Liver (tissue), 8 donors: ENCODE measurements at regions not wholly inside any gene's neighbourhood (a gene's known extent, or its start where the extent isn't known, plus 50 kb on each side); places are given as distances from the start of the nearest gene placed in this dataset.

Experiments used
- DNase-seq: peaks from one replicate; pipeline ENCODE4 v3.0.0-alpha.2; 2017; ENCODE audit warnings: low spot score
- H3K27ac ChIP-seq, 2 donors: one replicate each; pipeline ENCODE4 v1.7.0; 2013; ENCODE audit warnings: inconsistent platforms in 2 of 2, low read length in 2 of 2, control low read depth in 1 of 2, low read depth in 1 of 2, mild to moderate bottlenecking in 1 of 2
- H3K27me3 ChIP-seq, 4 donors: one replicate each; pipeline versions ENCODE4 v1.6.1 to v1.7.0; 2013; ENCODE audit warnings: low read length in 3 of 4, inconsistent platforms in 1 of 4, mild to moderate bottlenecking in 1 of 4, moderate library complexity in 1 of 4; ENCODE audit not compliant: control insufficient read depth in 4 of 4, insufficient read depth in 4 of 4
- H3K36me3 ChIP-seq, 4 donors: one replicate each; pipeline versions ENCODE4 v1.6.1 to v1.7.0; 2013; ENCODE audit warnings: low read length in 3 of 4, mild to moderate bottlenecking in 3 of 4, low read depth in 1 of 4, moderate library complexity in 1 of 4; ENCODE audit not compliant: control insufficient read depth in 4 of 4, insufficient read depth in 3 of 4
- H3K4me1 ChIP-seq, 4 donors: one replicate each; pipeline versions ENCODE4 v1.6.1 to v1.7.0; 2013; ENCODE audit warnings: low read length in 3 of 4, mild to moderate bottlenecking in 3 of 4, moderate library complexity in 1 of 4; ENCODE audit not compliant: control insufficient read depth in 4 of 4, insufficient read depth in 4 of 4
- H3K4me3 ChIP-seq, 3 donors: one replicate each; pipeline versions ENCODE4 v1.6.1 to v1.7.0; 2013; ENCODE audit warnings: low read length in 3 of 3, control low read depth in 1 of 3, low read depth in 1 of 3, mild to moderate bottlenecking in 1 of 3
- H3K9ac ChIP-seq, 2 donors: one replicate each; pipeline ENCODE4 v1.7.0; 2013; ENCODE audit warnings: low read length in 2 of 2, mild to moderate bottlenecking in 2 of 2, moderate library complexity in 2 of 2, control low read depth in 1 of 2, low read depth in 1 of 2
- H3K9me3 ChIP-seq, 4 donors: one replicate each; pipeline versions ENCODE4 v1.6.1 to v1.7.0; 2013; ENCODE audit warnings: low read length in 3 of 4; ENCODE audit not compliant: control insufficient read depth in 4 of 4
- CTCF ChIP-seq: fragments of 150-350 bp; IDR thresholded peaks from 2 replicates; pipeline ENCODE4 v1.5.1; 2017; ENCODE audit warnings: improper control_type of control experiment, low read depth, low read length; ENCODE audit not compliant: missing input control
- EGR1 ChIP-seq, 2 donors: IDR thresholded peaks; 2 replicates each; pipeline ENCODE4 v1.6.1; 2016 to 2018; ENCODE audit warnings: antibody characterized with exemption in 2 of 2, low read depth in 2 of 2
- FOXA1 ChIP-seq: IDR thresholded peaks from 2 replicates; pipeline ENCODE4 v1.6.1; 2016; ENCODE audit warnings: antibody characterized with exemption
- FOXA2 ChIP-seq: IDR thresholded peaks from 2 replicates; pipeline ENCODE4 v1.6.1; 2016; ENCODE audit warnings: antibody characterized with exemption
- HNF4G ChIP-seq: IDR thresholded peaks from 2 replicates; pipeline ENCODE4 v1.6.1; 2016; ENCODE audit warnings: antibody characterized with exemption
- JUND ChIP-seq, 2 donors: IDR thresholded peaks; 2 replicates each; pipeline ENCODE4 v1.6.1; 2016; ENCODE audit warnings: antibody characterized with exemption in 2 of 2
- MAX ChIP-seq: IDR thresholded peaks from 2 replicates; pipeline ENCODE4 v1.6.1; 2016; ENCODE audit warnings: antibody characterized with exemption
- NR2F2 ChIP-seq: IDR thresholded peaks from 2 replicates; pipeline ENCODE4 v1.6.1; 2016; ENCODE audit warnings: antibody characterized with exemption
- RAD21 ChIP-seq, 2 donors: IDR thresholded peaks; 2 replicates each; pipeline ENCODE4 v1.6.1; 2016; ENCODE audit warnings: antibody characterized with exemption in 2 of 2, mild to moderate bottlenecking in 2 of 2
- REST ChIP-seq: IDR thresholded peaks from 2 replicates; pipeline ENCODE4 v1.6.1; 2016; ENCODE audit warnings: antibody characterized with exemption, mild to moderate bottlenecking
- RXRA ChIP-seq, 2 donors: IDR thresholded peaks; 2 replicates each; pipeline ENCODE4 v1.6.1; 2017 to 2018; ENCODE audit warnings: antibody characterized with exemption in 2 of 2, mild to moderate bottlenecking in 1 of 2
- SP1 ChIP-seq: IDR thresholded peaks from 2 replicates; pipeline ENCODE4 v1.6.1; 2018; ENCODE audit warnings: antibody characterized with exemption, mild to moderate bottlenecking
- TAF1 ChIP-seq: conservative IDR thresholded peaks from 2 replicates; pipeline ENCODE4 v1.6.1; 2016; ENCODE audit warnings: antibody characterized with exemption, mild to moderate bottlenecking
- WGBS: extraction: QIAGEN DNeasy Blood & Tissue Kit; methylation state at CpG from one replicate; pipeline ENCODE4 v1.1.7; 2013; 5-methylcytosine and 5-hydroxymethylcytosine counted together
- donor health status: healthy.
- donor health status: healthy.
- donor health status: healthy.
- donor health status: healthy.
- donor health status: healthy.

- no peak overlapping the region for H3K9ac ChIP-seq
- H3K4me1 ChIP-seq = no peaks in the 10 kb centered on the region
- TF ChIP-seq EGR1 (IDR thresholded peaks at IDR 0.05; ENCODE audit: low read depth in 2 of 2) (no peak), RXRA (IDR thresholded peaks at IDR 0.05) (no peak), HNF4G (no peak), TAF1 (no peak), MAX (no peak), JUND (IDR thresholded peaks at IDR 0.05) (no peak), RAD21 (IDR thresholded peaks at IDR 0.05) (no peak), REST (no peak), CTCF (no peak), SP1 (no peak)
- no peak for DNase-seq
- H3K9me3 ChIP-seq = no peaks in the 10 kb centered on the region
- peak overlapping the region in 1 of 2 donors; percentile 25 for H3K27ac ChIP-seq
- H3K27me3 ChIP-seq = peaks cover 0 to 6% (median 0%) of the 10 kb centered on the region in 4 donors
- no peaks in the 10 kb centered on the region for H3K36me3 ChIP-seq
- 75% methylated on average over 4 of the region's 4 CpGs for WGBS
- H3K4me3 ChIP-seq = no peak overlapping the region
These were observed 92.5 kb upstream of the PITRM1 start for GRCh38 chr10:3265088-3265487.

- Histone ChIP-seq H3K4me1 (no peaks in the 10 kb centered on the region), H3K27ac (peak overlapping the region; percentile 25 to 55), H3K27me3 (peaks cover 0 to 6% (median 0%) of the 10 kb centered on the region in 4 donors), H3K36me3 (no peaks in the 10 kb centered on the region), H3K9ac (no peak overlapping the region), H3K9me3 (no peaks in the 10 kb centered on the region), H3K4me3 (no peak overlapping the region)
- TF ChIP-seq NR2F2 = peak; percentile 86
- peak; percentile 56 for TF ChIP-seq SP1
- peak in 1 of 2 donors; percentile 40 for TF ChIP-seq RAD21 (IDR thresholded peaks at IDR 0.05)
- no peak for TF ChIP-seq FOXA1
- WGBS = 60% methylated on average over 12 of the region's 12 CpGs
- DNase-seq = no peak
These were observed 91.7 kb upstream of the PITRM1 start for GRCh38 chr10:3264161-3264761.

- Histone ChIP-seq H3K9ac (no peak overlapping the region), H3K36me3 (no peaks in the 10 kb centered on the region), H3K4me3 (no peak overlapping the region), H3K9me3 (no peaks in the 10 kb centered on the region), H3K27ac (peak overlapping the region in 1 of 2 donors; percentile 55), H3K4me1 (no peaks in the 10 kb centered on the region), H3K27me3 (peaks cover 0 to 6% (median 0%) of the 10 kb centered on the region in 4 donors)
- 68% methylated on average over 12 of the region's 12 CpGs for WGBS
- TF ChIP-seq FOXA2 = no peak
- no peak for DNase-seq
These were observed 91.2 kb upstream of the PITRM1 start for GRCh38 chr10:3263747-3264146.
